GM23248 (cell line): ENCODE measurements at regions not wholly inside any gene's neighbourhood (a gene's known extent, or its start where the extent isn't known, plus 50 kb on each side); places are given as distances from the start of the nearest gene placed in this dataset.
"Not testable (repeated sequence)": the region's sequence is repeated elsewhere in the genome, so short reads cannot be mapped to it uniquely, and the experiment has no call there.

ENCODE experiments used
- DNase-seq: peaks from one replicate; pipeline ENCODE4 v3.0.0-alpha.2; 2015
- H2AFZ ChIP-seq: fragments of 200-600 bp; sonication (generic); 2 replicates; pipeline ENCODE4 v1.6.1; 2016; ENCODE audit warnings: antibody characterized with exemption
- H3F3A ChIP-seq: fragments of 200-600 bp; sonication (generic); 2 replicates; pipeline ENCODE4 v1.6.1; 2016; ENCODE audit warnings: mild to moderate bottlenecking, antibody characterized with exemption, mixed run types; ENCODE audit not compliant: insufficient read depth
- H3K27ac ChIP-seq: fragments of 200-600 bp; sonication (generic); 2 replicates; pipeline ENCODE4 v1.5.1; 2016; ENCODE audit warnings: mild to moderate bottlenecking
- H3K27me3 ChIP-seq: fragments of 200-600 bp; sonication (generic); replicated peaks from 2 replicates; pipeline ENCODE4 v1.6.1; 2016; ENCODE audit warnings: mild to moderate bottlenecking; ENCODE audit not compliant: insufficient read depth
- H3K36me3 ChIP-seq: fragments of 200-600 bp; sonication (generic); 2 replicates; pipeline ENCODE4 v1.6.1; 2016; ENCODE audit warnings: low read depth, mild to moderate bottlenecking
- H3K4me1 ChIP-seq: fragments of 200-600 bp; sonication (generic); 2 replicates; pipeline ENCODE4 v1.6.1; 2016; ENCODE audit warnings: mild to moderate bottlenecking; ENCODE audit not compliant: insufficient read depth
- H3K4me2 ChIP-seq: fragments of 200-600 bp; sonication (generic); one replicate; pipeline ENCODE4 v1.6.1; 2016; ENCODE audit warnings: mild to moderate bottlenecking; ENCODE audit not compliant: unreplicated experiment
- H3K4me3 ChIP-seq: fragments of 200-600 bp; sonication (generic); 2 replicates; pipeline ENCODE4 v1.5.1; 2016; ENCODE audit warnings: mild to moderate bottlenecking
- H3K79me2 ChIP-seq: fragments of 200-600 bp; sonication (generic); 2 replicates; pipeline ENCODE4 v1.6.1; 2016; ENCODE audit warnings: mild to moderate bottlenecking; ENCODE audit not compliant: insufficient read depth
- H3K9ac ChIP-seq: fragments of 200-600 bp; sonication (generic); 2 replicates; pipeline ENCODE4 v1.6.1; 2016; ENCODE audit warnings: mild to moderate bottlenecking
- H3K9me2 ChIP-seq: fragments of 200-600 bp; sonication (generic); 2 replicates; pipeline ENCODE4 v1.6.1; 2016; ENCODE audit warnings: mixed run types, mild to moderate bottlenecking, moderate library complexity; ENCODE audit not compliant: insufficient read depth
- H3K9me3 ChIP-seq: fragments of 200-600 bp; sonication (generic); one replicate; pipeline ENCODE4 v1.6.1; 2017; ENCODE audit warnings: low read depth
- H4K20me1 ChIP-seq: fragments of 200-600 bp; sonication (generic); 2 replicates; pipeline ENCODE4 v1.6.0; 2016; ENCODE audit not compliant: insufficient read depth
- EZH2 ChIP-seq: fragments of 200-600 bp; sonication (generic); IDR thresholded peaks from 2 replicates; pipeline ENCODE4 v1.6.1; 2018; ENCODE audit warnings: antibody characterized with exemption, mild to moderate bottlenecking; ENCODE audit not compliant: insufficient read depth, poor library complexity, severe bottlenecking
- EZH2phosphoT487 ChIP-seq: fragments of 200-600 bp; sonication (generic); IDR thresholded peaks from 2 replicates; pipeline ENCODE4 v1.6.1; 2018; ENCODE audit warnings: antibody characterized with exemption, moderate library complexity, mild to moderate bottlenecking, low read depth; ENCODE audit not compliant: insufficient read depth
- WGBS, 2 experiments: methylation state at CpG; one replicate each; pipeline ENCODE4 v1.1.6; 2015 to 2017; ENCODE audit warnings: low lambda C conversion rate in 2 of 2, low coverage in 1 of 2; ENCODE audit errors: missing lambda C conversion rate in 2 of 2; 5-methylcytosine and 5-hydroxymethylcytosine counted together
- in situ Hi-C: fragments of 300-500 bp; cut with MboI; formaldehyde crosslinking; loops from 2 replicates; pipeline ENCODE4 v1.15.0; 2020

DNA sequence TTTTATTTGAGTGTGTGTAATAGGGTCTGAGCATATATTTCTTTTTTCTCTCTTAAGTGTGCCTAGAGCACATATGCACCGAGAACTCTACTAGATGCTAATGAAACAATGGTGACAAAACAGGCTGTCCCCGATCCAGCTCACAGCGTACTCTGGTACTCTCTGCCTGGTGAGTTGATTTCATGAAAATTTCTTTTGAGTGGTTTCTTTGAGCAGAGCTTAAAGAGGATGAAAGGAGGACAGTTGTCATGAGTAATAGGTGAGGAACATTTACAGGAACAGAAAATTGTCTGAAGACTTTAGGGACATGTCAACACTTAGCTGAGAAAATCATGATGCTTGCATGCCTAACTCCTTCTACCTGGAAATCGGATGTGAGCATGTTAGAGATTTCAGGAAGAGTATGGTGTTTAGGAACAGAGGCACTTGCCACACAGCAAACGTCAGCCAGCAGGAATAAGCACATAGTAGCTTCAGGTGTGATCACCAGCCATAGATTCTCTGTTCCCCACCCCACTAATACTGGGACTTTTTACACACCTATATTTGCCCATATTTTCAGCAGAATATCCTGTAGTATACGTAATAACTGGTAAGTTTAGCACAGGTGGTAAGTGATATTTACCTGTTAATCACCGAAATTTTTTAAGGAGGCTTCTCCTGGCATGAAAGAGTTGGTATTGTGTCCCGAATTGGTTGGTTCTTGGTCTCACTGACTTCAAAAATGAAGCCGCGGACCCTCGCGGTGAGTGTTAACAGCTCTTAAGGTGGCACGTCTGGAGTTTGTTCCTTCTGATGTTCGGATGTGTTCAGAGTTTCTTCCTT lies 111.1 kb downstream of the ZNF330 start:
- H3K4me1 ChIP-seq: peaks cover 48% of the 10 kb centered on the region
- H3K9me3 ChIP-seq: no peaks in the 10 kb centered on the region
- 96 to 98% methylated on average over 14 of the region's 14 CpGs for WGBS, 2 experiments
- in situ Hi-C loops: loop anchor here (25.0 kb wide), 1 partner anchor 1506 kb away; the partner anchor contains the start of gene INPP4B
- H3K9ac ChIP-seq: no peak overlapping the region
- no peak overlapping the region for H3K27ac ChIP-seq
- no peak overlapping the region for H3K4me3 ChIP-seq
- no peak overlapping the region for H3K4me2 ChIP-seq
- H3K9me2 ChIP-seq: peaks cover 8% of the 10 kb centered on the region; the same call in 1 of the 2 replicates
- H3F3A ChIP-seq: peaks cover 44% of the 10 kb centered on the region
- DNase-seq: no peak
- H2AFZ ChIP-seq: no peak overlapping the region
- H3K79me2 ChIP-seq: no peaks in the 10 kb centered on the region
- H4K20me1 ChIP-seq: no peaks in the 10 kb centered on the region
- H3K27me3 ChIP-seq: no peaks in the 10 kb centered on the region
- H3K36me3 ChIP-seq: no peaks in the 10 kb centered on the region
- TF ChIP-seq EZH2phosphoT487: no peak

DNA sequence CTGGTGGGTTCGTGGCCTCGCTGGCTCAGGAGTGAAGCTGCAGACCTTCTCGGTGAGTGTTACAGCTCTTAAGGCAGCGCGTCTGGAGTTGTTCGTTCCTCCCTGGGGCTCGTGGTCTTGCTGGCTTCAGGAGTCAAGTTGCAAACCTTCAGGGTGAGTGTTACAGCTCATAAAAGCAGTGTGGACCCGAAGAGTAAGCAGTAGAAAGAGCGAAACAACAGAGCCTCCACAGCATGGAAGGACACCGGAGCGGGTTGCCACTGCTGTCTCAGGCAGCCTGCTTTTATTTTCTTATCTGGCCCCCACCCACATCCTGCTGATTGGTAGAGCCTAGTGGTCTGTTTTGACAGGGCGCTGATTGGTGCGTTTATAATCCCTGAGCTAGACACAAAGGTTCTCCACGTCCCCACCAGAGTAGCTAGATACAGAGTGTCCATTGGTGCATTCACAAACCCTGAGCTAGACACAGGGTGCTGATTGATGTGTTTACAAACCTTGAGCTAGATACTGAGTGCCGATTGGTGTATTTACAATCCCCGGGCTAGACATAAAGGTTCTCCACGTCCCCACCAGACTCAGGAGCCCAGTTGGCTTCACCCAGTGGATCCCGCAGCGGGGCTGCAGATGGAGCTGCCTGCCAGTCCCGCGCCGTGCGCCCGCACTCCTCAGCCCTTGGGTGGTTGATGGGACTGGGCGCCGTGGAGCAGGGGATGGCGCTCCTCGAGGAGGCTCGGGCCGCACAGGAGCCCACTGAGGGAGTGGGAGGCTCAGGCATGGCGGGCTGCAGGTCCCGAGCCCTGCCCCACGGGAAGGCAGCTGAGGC lies 111.9 kb downstream of the ZNF330 start:
- in situ Hi-C loops: loop anchor here (25.0 kb wide), 1 partner anchor 1505 kb away; the partner anchor contains the start of gene INPP4B

DNA sequence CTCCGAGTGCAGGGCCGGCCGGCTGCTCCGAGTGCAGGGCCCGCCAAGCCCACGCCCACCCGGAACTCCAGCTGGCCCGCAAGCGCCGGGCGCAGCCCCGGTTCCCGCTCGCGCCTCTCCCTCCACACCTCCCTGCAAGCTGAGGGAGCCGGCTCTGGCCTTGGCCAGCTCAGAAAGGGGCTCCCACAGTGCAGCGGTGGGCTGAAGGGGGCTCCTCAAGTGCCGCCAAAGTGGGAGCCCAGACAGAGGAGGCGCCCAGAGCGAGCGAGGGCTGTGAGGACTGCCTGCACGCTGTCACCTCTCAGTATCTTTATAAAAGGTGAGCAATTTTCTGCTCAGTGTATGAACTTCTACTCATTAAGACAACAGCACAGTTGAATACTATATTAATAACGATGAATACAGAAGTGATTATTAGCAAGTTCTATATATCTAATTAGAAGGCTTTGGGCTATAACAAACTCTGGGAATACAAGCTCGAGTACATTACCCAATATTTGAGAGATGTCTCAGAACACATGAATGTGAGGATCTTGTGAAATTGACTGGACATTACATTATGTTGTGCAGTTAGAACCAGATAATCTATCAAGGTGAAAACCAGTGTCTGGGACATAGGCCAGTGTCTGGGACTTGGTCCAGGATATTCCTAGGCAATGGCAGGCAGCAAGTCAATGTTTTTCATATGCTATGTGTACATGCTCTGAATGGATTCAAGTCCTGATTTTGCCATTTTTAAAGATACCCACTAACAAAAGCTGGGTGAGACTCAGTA lies 112.9 kb downstream of the ZNF330 start:
- Histone ChIP-seq H3K9ac (peak overlapping the region; percentile 63), H3K4me1 (peaks cover 38% of the 10 kb centered on the region), H3F3A (peaks cover 28% of the 10 kb centered on the region), H3K4me3 (peak overlapping the region; percentile 60), H3K27ac (peak overlapping the region; percentile 48), H2AFZ (peak overlapping the region; percentile 82), H3K4me2 (peak overlapping the region; percentile 61)
- H4K20me1 ChIP-seq, H3K79me2 ChIP-seq, H3K9me3 ChIP-seq, H3K9me2 ChIP-seq, H3K36me3 ChIP-seq, H3K27me3 ChIP-seq: not testable (repeated sequence)
- in situ Hi-C loops: loop anchor here (25.0 kb wide), 1 partner anchor 1504 kb away; the partner anchor contains the start of gene INPP4B
- DNase-seq: peak; percentile 85
- WGBS, 2 experiments: 7 to 11% methylated on average over 15 to 18 of the region's 24 CpGs

More for the DNA sequence above, 111.9 kb downstream of the ZNF330 start:
- not testable (repeated sequence) for H3K9ac ChIP-seq, H3K79me2 ChIP-seq, H3K36me3 ChIP-seq, H3K4me2 ChIP-seq, H3K27me3 ChIP-seq, H3K9me3 ChIP-seq, H3K27ac ChIP-seq, H3K4me3 ChIP-seq, H4K20me1 ChIP-seq, H3K9me2 ChIP-seq, DNase-seq
- WGBS, 2 experiments: 88 to 89% methylated on average over 31 to 33 of the region's 33 CpGs
- Histone ChIP-seq H3K4me1 (peaks cover 48% of the 10 kb centered on the region), H2AFZ (peak overlapping the region; percentile 14; the same call in 1 of the 2 replicates), H3F3A (peaks cover 39% of the 10 kb centered on the region)

DNA sequence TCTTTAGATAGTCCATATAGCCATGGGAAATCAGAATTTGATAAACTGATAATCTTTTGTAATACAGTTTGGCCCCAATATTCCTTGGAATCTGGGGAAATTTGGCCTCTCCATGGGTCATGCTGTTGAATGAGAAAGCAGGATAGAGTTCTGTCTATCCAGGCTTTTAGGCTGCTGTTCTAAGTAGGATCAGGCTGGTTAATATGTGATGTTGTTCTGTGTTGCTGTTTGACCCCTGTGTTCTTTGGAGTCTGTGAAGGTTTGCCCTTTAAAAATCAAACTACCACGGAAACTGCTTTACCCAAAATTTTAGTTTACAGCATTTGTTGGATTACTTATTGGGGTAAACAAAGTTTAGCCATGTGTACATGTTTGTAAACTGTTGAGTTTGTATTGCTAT lies 114.5 kb downstream of the ZNF330 start:
- Histone ChIP-seq H3F3A (peaks cover 14% of the 10 kb centered on the region; the same call in 1 of the 2 replicates), H3K79me2 (no peaks in the 10 kb centered on the region), H2AFZ (0 out of 2 replicates have a peak overlapping the region, but pooled peaks have one; percentile 82), H4K20me1 (no peaks in the 10 kb centered on the region), H3K4me1 (peaks cover 30% of the 10 kb centered on the region), H3K9me3 (no peaks in the 10 kb centered on the region), H3K4me3 (no peak overlapping the region), H3K27me3 (no peaks in the 10 kb centered on the region), H3K9me2 (no peaks in the 10 kb centered on the region), H3K4me2 (no peak overlapping the region), H3K9ac (no peak overlapping the region), H3K36me3 (no peaks in the 10 kb centered on the region), H3K27ac (no peak overlapping the region)
- DNase-seq: no peak
- in situ Hi-C loops: loop anchor here (25.0 kb wide), 1 partner anchor 1502 kb away; the partner anchor contains the start of gene INPP4B
- no peak for TF ChIP-seq EZH2
- TF ChIP-seq EZH2phosphoT487: no peak
- 100% methylated on average over 1 of the region's 1 CpG for WGBS, 2 experiments
